ENCODE measurements at regions not wholly inside any gene's neighbourhood (a gene's known extent, or its start where the extent isn't known, plus 50 kb on each side); places are given as distances from the start of the nearest gene placed in this dataset.

DNA sequence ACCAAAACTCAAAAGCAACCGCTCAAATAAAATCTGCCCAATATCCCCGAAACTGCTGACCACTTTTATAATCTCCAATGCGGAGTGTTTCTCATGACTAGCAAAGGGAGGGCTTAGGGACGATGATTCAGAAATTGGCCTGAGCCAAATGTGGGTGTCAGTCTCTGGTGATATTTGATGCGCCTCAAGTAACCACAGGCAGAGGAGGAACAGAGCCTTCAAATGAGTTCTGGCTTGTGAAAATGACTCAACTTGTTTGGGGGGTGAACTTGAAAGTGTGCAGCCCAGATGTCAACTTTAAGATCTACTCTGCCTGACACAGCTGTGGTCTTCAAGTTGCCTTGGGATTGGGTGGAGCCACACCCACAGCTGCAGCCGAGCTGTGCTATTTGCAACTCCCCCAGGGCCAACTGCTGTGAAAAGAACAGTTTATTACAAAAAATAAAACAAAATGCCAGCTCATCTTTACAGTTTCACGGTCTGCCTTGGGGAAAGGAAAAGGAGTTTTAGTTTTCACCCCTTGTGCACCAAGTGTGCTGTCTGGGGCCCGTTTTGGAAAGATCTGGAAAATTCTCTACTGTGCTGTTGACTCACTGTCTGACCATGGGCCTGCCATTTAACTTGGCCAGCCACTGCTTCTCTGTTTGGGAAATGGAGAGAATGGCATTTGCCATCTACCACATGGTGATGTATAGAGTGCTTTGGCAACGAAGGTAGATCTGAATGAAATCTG, 222.1 kb downstream of the MTX2 start:
- Mint-ChIP-seq H3K9me3 (no peaks in the 10 kb centered on the region), H3K27me3 (peaks cover 21 to 39% of the 10 kb centered on the region in 2 donors), H3K36me3 (no peaks in the 10 kb centered on the region), H3K4me1 (ENCODE audit: low read depth in 2 of 2) (peaks cover 12 to 14% of the 10 kb centered on the region in 2 donors), H3K4me3 (peak overlapping the region; percentile 21), H3K27ac (no peak overlapping the region)
- no peak for DNase-seq (ENCODE audit: low spot score)
- peak; percentile 84 to 93 for ATAC-seq

GRCh38 chr2:176492583-176492982, 223.3 kb downstream of the MTX2 start:
- Mint-ChIP-seq H3K4me3 (no peak overlapping the region), H3K36me3 (no peaks in the 10 kb centered on the region), H3K27me3 (peaks cover 21 to 28% of the 10 kb centered on the region in 2 donors), H3K27ac (no peak overlapping the region), H3K4me1 (ENCODE audit: low read depth in 2 of 2) (peaks cover 12 to 17% of the 10 kb centered on the region in 2 donors), H3K9me3 (no peaks in the 10 kb centered on the region)
- ATAC-seq = no peak
- DNase-seq (ENCODE audit: low spot score) = no peak

- Mint-ChIP-seq H3K9me3 (no peaks in the 10 kb centered on the region), H3K4me3 (no peak overlapping the region), H3K27ac (no peak overlapping the region), H3K36me3 (no peaks in the 10 kb centered on the region), H3K4me1 (ENCODE audit: low read depth in 2 of 2) (peaks cover 12 to 17% of the 10 kb centered on the region in 2 donors), H3K27me3 (peaks cover 20 to 21% of the 10 kb centered on the region in 2 donors)
- no peak for ATAC-seq
- no peak for DNase-seq (ENCODE audit: low spot score)
These were observed 224.1 kb downstream of the MTX2 start for GRCh38 chr2:176493226-176493825.

DNA sequence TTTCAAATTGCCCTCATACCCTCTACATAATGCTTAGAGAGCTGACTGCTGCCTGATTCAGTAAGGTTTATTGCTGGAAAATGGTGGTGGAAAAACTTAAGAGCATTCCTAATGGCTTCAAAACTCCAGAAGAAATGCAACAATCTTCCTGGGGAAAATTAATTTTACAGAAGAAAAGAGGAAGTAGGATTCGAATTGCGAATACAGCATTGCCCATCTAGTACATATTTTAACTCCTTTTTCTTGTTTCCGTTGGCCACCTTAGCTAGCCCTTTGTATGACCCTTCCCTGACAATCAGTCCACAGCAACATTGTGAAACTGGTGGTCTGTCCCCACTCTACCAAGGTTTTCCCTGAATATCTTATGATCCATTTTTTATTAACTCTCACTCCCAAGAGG, 224.7 kb downstream of the MTX2 start:
- Mint-ChIP-seq H3K4me3 (no peak overlapping the region), H3K27ac (no peak overlapping the region), H3K9me3 (no peaks in the 10 kb centered on the region), H3K27me3 (peaks cover 17 to 21% of the 10 kb centered on the region in 2 donors), H3K4me1 (ENCODE audit: low read depth in 2 of 2) (peaks cover 12 to 17% of the 10 kb centered on the region in 2 donors), H3K36me3 (no peaks in the 10 kb centered on the region)
- DNase-seq (ENCODE audit: low spot score) (no peak), ATAC-seq (no peak)

GRCh38 chr2:176494949-176495353, 225.7 kb downstream of the MTX2 start:
- H3K27me3 Mint-ChIP-seq = peaks cover 21 to 27% of the 10 kb centered on the region in 2 donors
- no peaks in the 10 kb centered on the region for H3K9me3 Mint-ChIP-seq
- ATAC-seq (no peak), DNase-seq (ENCODE audit: low spot score) (no peak)
- peaks cover 12 to 17% of the 10 kb centered on the region in 2 donors for H3K4me1 Mint-ChIP-seq (ENCODE audit: low read depth in 2 of 2)
- H3K27ac Mint-ChIP-seq = no peak overlapping the region
- no peaks in the 10 kb centered on the region for H3K36me3 Mint-ChIP-seq
- H3K4me3 Mint-ChIP-seq = no peak overlapping the region

DNA sequence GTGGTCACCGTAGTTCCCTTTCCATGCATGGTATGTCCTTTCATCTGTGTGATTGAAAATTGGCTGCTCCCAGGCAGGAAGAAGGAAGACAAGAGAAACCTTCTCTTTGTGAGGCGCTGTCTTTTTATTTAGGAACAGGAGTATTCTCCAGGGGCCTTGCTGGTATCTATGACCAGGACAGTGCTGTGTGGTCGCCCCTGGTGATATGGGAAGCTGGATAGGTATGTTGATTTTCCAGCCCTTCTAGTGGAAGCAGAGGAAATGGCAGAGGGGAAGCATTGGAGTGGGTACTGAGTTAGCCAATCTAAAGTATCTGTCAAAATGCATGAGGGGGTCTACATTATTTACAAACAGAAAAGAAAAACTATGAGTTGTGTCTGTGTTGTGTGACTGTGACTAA, 226.6 kb downstream of the MTX2 start:
- H3K4me1 Mint-ChIP-seq (ENCODE audit: low read depth in 2 of 2) = peaks cover 12 to 16% of the 10 kb centered on the region in 2 donors
- no peak overlapping the region for H3K4me3 Mint-ChIP-seq
- peaks cover 23 to 30% of the 10 kb centered on the region in 2 donors for H3K27me3 Mint-ChIP-seq
- H3K9me3 Mint-ChIP-seq = no peaks in the 10 kb centered on the region
- no peak overlapping the region for H3K27ac Mint-ChIP-seq
- DNase-seq (ENCODE audit: low spot score) (no peak), ATAC-seq (no peak)
- no peaks in the 10 kb centered on the region for H3K36me3 Mint-ChIP-seq

DNA sequence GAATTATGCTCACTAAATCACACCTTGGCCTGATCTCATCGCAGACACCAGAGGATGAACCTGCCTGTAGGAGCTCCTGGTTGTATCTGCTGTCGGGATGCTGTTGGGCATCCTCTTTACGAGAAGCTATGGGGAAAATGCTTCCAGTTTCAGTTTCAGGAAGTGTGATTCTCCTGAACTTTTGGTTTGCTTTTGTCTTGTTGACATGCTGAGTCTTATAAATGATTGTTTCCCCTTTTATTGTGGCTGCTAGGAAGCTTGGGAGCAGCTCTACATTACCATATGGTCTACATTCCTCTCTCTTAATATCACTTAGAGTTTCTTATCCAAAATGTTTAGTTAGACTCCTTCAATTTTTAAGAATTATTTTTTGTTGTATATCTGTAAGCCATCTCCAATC, 227.5 kb downstream of the MTX2 start:
- H3K4me1 Mint-ChIP-seq (ENCODE audit: low read depth in 2 of 2) = peaks cover 6 to 7% of the 10 kb centered on the region in 2 donors
- H3K9me3 Mint-ChIP-seq = no peaks in the 10 kb centered on the region
- ATAC-seq = no peak
- H3K27ac Mint-ChIP-seq = no peak overlapping the region
- no peak overlapping the region for H3K4me3 Mint-ChIP-seq
- H3K27me3 Mint-ChIP-seq = peaks cover 31 to 39% of the 10 kb centered on the region in 2 donors
- no peak for DNase-seq (ENCODE audit: low spot score)
- no peaks in the 10 kb centered on the region for H3K36me3 Mint-ChIP-seq

DNA sequence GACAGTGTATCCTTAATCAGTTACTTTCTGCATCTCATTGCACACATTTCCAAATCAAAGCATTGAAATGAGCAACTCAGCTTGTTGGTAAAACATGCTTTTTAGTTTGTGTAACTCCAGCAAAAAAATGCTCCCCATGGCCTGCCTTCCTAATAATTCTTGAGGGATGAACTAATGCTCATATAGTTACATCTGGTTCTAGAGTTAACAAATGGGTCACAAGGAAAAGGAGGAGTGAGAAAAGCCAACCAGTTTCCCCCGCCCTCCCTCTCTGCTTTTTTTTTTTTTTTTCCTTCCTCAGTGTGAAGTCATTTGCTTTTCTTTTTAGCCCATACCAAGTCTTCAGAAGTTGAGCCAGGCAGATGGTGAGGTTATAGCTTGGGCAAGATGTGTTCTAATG, 231.7 kb downstream of the MTX2 start:
- H3K4me3 Mint-ChIP-seq = no peak overlapping the region
- peaks cover 0 to 3% of the 10 kb centered on the region in 2 donors for H3K4me1 Mint-ChIP-seq (ENCODE audit: low read depth in 2 of 2)
- DNase-seq (ENCODE audit: low spot score) (no peak), ATAC-seq (no peak)
- H3K9me3 Mint-ChIP-seq = no peaks in the 10 kb centered on the region
- H3K36me3 Mint-ChIP-seq = no peaks in the 10 kb centered on the region
- H3K27me3 Mint-ChIP-seq = peaks cover 24 to 50% of the 10 kb centered on the region in 2 donors
- H3K27ac Mint-ChIP-seq = no peak overlapping the region

- DNase-seq (ENCODE audit: low spot score) (no peak), ATAC-seq (no peak)
- peaks cover 0 to 3% of the 10 kb centered on the region in 2 donors for H3K4me1 Mint-ChIP-seq (ENCODE audit: low read depth in 2 of 2)
- no peak overlapping the region for H3K27ac Mint-ChIP-seq
- peaks cover 20 to 51% of the 10 kb centered on the region in 2 donors for H3K27me3 Mint-ChIP-seq
- no peaks in the 10 kb centered on the region for H3K9me3 Mint-ChIP-seq
- H3K4me3 Mint-ChIP-seq = no peak overlapping the region
- H3K36me3 Mint-ChIP-seq = no peaks in the 10 kb centered on the region
These were observed 232.4 kb downstream of the MTX2 start for GRCh38 chr2:176501617-176502016.

GRCh38 chr2:176502619-176503018, 233.4 kb downstream of the MTX2 start:
- Mint-ChIP-seq H3K27ac (no peak overlapping the region), H3K9me3 (no peaks in the 10 kb centered on the region), H3K4me1 (ENCODE audit: low read depth in 2 of 2) (no peaks in the 10 kb centered on the region), H3K27me3 (peaks cover 23 to 51% of the 10 kb centered on the region in 2 donors), H3K4me3 (no peak overlapping the region), H3K36me3 (no peaks in the 10 kb centered on the region)
- no peak for ATAC-seq
- no peak for DNase-seq (ENCODE audit: low spot score)

- no peak overlapping the region for H3K4me3 Mint-ChIP-seq
- peaks cover 22 to 51% of the 10 kb centered on the region in 2 donors for H3K27me3 Mint-ChIP-seq
- H3K27ac Mint-ChIP-seq = no peak overlapping the region
- H3K36me3 Mint-ChIP-seq = no peaks in the 10 kb centered on the region
- ATAC-seq (no peak), DNase-seq (ENCODE audit: low spot score) (no peak)
- H3K4me1 Mint-ChIP-seq (ENCODE audit: low read depth in 2 of 2) = peaks cover 2 to 9% of the 10 kb centered on the region in 2 donors
- H3K9me3 Mint-ChIP-seq = no peaks in the 10 kb centered on the region
These were observed 234.5 kb downstream of the MTX2 start for GRCh38 chr2:176503776-176504175.

- no peaks in the 10 kb centered on the region for H3K9me3 Mint-ChIP-seq
- ATAC-seq (no peak), DNase-seq (ENCODE audit: low spot score) (no peak)
- peaks cover 6 to 15% of the 10 kb centered on the region in 2 donors for H3K4me1 Mint-ChIP-seq (ENCODE audit: low read depth in 2 of 2)
- H3K36me3 Mint-ChIP-seq = no peaks in the 10 kb centered on the region
- H3K27ac Mint-ChIP-seq = no peak overlapping the region
- H3K27me3 Mint-ChIP-seq = peaks cover 22 to 44% of the 10 kb centered on the region in 2 donors
- H3K4me3 Mint-ChIP-seq = no peak overlapping the region
These were observed 235.2 kb downstream of the MTX2 start for GRCh38 chr2:176504440-176504839.

DNA sequence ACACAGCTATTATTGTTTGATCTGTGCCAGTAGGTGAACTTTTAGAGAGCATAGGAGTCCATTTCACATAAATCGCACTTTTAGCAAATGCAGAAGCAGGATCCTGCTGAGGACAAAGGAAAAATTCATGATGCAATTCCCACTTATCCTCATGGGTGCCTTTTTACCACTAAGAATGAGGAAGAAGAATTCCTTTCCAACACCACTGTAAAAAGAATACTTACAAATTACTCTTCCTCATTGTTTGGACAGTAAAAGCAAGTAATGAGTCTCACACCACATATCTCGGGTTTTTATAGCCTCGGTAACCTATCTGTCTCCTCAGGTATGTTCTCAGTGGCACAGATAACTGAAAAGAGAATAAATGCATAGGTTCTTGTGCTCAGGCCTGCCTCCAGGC, 238.5 kb downstream of the MTX2 start:
- Mint-ChIP-seq H3K27ac (peak overlapping the region in 1 of 2 donors; percentile 37), H3K4me3 (no peak overlapping the region), H3K4me1 (ENCODE audit: low read depth in 2 of 2) (peaks cover 6 to 15% of the 10 kb centered on the region in 2 donors), H3K27me3 (peaks cover 17 to 18% of the 10 kb centered on the region in 2 donors), H3K9me3 (no peaks in the 10 kb centered on the region), H3K36me3 (no peaks in the 10 kb centered on the region)
- ATAC-seq = no peak
- no peak for DNase-seq (ENCODE audit: low spot score)

DNA sequence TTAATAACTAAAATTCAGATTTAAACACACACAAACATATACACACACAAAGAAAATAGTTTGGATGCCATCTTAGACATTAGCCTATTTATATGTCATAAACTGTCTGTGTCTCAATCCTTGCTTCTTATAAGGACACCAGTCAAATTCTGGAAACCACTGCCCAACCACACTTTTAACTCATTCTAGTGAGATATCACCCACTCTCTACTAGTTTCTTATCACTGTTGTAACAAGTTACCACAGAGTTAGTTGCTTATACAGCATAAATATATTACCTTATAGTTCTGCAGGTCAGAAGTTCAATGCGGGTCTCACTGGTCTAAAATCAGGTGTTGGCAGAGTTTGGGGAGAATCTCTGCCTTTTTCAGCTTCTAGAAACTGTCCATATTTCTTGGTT, 239.1 kb downstream of the MTX2 start:
- Mint-ChIP-seq H3K27ac (peak overlapping the region in 1 of 2 donors; percentile 17), H3K9me3 (no peaks in the 10 kb centered on the region), H3K27me3 (peaks cover 14% of the 10 kb centered on the region in 2 donors), H3K4me1 (ENCODE audit: low read depth in 2 of 2) (peaks cover 6 to 15% of the 10 kb centered on the region in 2 donors), H3K36me3 (no peaks in the 10 kb centered on the region), H3K4me3 (peak overlapping the region; percentile 31)
- ATAC-seq = peak in 1 of 2 donors; percentile 51
- DNase-seq (ENCODE audit: low spot score) = no peak
